HG02610 (cell line): ENCODE measurements at regions not wholly inside any gene's neighbourhood (a gene's known extent, or its start where the extent isn't known, plus 50 kb on each side); places are given as distances from the start of the nearest gene placed in this dataset.

Experiments
- ATAC-seq: cut with Tn5 transposase; IDR thresholded peaks from one replicate; pipeline ENCODE4 v1.9.1; 2021; ENCODE audit warnings: mild to moderate bottlenecking, moderate library complexity; ENCODE audit not compliant: unreplicated experiment

DNA sequence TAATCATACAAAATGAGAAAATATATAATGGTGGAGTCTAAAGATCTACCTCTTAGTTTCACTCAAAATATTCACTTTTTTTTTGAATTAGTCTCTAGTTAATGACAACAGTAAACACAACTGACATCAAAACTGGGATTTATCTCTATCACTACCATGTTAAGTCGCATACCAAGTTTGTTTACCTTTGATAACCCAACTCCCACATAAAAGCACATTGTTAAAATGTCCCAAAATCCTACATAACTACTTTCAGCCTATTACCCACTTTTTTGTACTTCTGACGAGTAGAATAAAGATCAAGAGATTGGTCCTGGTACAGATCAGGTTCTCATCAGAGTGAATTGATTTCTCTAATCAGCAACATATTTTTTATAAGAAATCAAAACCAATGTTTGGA is 518.5 kb downstream of the EPHA3 start:
- no peak for ATAC-seq

GRCh38 chr3:89628856-89629670 is 521.6 kb downstream of the EPHA3 start:
- ATAC-seq, result no peak

- no peak for ATAC-seq
Measured at GRCh38 chr3:89635137-89635536, 527.7 kb downstream of the EPHA3 start.

DNA sequence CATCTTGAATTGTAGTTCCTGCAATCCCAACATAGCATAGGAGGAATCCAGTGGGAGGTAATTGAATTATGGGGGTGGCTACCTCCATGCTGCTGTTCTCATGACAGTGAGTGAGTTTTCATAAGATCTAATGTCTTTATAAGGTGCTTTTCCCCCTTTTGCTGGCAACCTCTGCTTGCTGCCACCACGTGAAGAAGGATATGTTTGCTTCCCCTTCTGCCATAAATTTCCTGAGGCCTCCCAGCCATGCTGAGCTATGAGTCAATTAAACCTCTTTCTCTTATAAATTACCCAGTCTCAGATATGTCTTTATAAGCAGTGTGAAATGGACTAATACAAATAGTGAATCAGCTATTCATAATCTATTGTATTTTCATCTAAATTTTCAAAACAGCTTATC is 537.3 kb downstream of the EPHA3 start:
- no peak for ATAC-seq

- ATAC-seq, result no peak
Measured at GRCh38 chr3:89649431-89649830, 542.0 kb downstream of the EPHA3 start.

DNA sequence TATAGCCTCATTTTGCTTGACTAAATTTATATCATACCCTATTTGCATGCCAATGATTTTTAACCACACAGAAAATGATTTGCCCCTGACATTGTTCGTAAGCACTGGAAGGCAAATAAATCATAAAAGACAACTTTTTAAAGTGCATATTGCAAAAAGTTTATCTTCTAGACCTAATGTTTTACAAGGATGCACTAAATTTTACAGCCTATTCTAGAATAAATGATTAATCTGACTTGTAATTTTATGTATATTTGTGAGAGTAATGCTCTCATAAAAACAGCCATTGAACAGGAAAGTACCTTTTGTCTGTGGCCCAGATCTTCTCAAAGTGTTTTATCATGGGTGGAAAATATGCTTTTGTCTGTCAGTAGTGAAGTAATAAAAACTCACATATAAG is 546.6 kb downstream of the EPHA3 start:
- no peak for ATAC-seq

- ATAC-seq, result no peak
Measured at GRCh38 chr3:89656388-89656787, 549.0 kb downstream of the EPHA3 start.

DNA sequence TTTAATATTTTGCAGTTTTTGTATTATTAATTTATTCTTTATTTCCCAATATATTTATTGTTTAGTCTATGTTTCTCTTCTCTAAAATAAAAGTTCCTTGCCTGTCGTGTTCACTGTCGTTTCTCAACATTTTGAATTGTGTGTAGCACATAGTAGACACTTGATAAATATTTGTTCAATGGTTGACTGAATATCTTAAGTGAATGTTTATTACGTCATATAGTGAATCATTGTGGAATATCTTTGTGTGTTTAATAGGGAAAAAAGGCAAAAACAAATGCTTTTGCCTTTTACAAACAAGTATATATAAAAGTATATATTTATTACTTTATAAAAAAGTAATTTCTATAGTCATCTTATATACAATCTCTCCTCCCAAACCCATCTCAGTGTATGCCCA is 572.3 kb downstream of the EPHA3 start:
- ATAC-seq, result no peak

DNA sequence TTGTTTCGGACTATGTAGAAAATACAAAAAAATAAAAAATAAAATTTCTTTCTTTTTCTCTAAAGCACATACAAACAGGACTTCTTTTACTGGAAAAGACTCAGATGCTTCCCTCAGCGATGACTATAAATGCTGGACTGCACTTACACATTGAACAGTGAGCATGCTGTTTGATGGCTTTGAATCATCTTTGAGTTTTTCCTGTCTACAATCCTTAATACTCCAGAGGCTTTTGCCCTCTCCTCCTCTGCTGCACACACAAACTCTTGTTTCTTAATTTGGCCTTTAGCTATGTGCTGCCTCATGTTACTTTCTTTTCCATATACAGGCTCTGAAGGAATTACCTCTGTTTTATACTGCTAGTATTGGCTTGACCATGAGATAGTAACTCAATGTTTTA is 575.1 kb downstream of the EPHA3 start:
- ATAC-seq, result no peak

DNA sequence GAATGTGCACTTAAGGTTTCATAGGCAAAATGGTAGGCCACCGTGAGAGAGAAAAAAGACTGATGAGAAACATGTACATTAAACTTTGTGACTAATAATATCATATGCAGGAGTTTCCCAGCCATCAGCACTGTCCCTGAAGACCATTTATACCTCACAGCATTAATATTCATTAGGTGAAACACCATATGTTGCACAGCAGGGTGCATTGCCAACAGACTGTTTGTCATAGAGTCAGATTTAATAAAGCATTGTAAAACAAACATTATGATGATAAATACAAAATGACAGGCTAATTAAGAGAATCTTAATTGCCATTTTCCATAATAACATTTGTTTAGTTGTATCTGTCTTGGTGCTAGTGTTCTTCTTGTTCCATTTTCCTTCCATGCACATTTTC is 578.3 kb downstream of the EPHA3 start:
- no peak for ATAC-seq

GRCh38 chr3:89690646-89691045 is 583.2 kb downstream of the EPHA3 start:
- no peak for ATAC-seq

DNA sequence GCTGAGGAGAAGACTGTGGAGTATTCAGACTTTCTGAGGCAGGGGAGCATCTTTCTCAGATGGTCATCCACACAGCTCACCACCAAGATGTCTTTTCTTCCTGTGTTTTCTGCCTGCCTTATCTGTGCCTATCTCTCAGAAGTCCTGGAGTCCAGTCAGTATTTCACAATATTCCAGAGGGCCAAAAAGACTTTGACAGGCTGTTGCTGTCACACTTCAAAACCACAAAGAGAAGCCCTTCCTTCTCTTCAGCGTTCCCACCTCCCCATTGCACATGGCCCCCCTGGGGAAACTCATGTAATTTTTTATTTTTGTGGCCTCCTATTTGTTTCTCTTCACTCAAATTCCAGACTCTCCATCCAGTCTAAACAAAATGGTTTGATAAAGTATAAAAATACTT is 585.2 kb downstream of the EPHA3 start:
- no peak for ATAC-seq

DNA sequence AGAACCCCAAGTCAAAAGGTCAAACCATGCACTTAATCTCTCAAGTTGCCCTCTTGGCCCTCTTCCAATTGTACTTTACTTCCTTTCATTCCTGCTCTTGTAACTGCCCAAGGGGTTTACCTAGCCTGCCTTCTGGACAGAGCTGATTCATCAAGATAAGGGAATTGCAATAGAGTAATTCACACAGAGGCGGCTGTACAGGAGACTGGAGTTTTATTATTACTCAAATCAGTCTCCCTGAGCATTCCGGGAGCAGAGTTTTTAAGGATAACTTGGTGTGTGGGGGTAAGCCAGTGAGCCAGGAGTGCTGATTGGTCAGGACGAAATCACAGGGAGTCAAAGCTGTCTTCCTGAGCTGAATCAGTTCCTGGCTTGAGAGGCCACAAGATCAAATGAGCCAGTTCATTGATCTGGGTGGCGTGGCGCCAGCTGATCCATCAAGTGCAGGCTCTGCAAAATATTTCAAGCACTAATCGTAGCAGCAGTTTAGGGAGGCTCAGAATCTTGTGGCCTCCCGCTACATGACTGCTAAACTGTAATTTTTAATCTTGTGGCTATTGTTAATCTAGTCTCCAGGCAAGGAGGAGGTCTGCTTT is 590.0 kb downstream of the EPHA3 start:
- no peak for ATAC-seq

- ATAC-seq, result peak; percentile 65
Measured at GRCh38 chr3:89698208-89698830, 590.9 kb downstream of the EPHA3 start.

DNA sequence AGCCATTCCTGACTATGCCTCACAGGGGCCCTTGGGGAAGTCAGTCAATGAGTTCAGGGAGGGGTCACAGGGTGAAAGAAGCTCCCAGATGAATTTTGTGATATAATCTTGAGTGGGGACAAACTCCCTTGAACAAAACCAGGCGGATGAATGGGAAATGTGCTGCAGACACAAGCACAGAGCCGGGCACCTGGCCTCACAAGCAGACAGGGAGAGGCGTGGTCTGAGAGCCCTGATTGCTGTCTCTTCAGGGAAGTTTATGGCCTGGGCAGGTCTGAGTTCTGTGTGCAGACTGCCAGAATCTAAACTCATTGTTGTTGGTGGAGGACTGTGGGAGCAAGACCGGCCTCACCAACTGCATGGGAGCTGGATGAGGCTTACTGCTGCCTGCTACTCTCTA is 591.8 kb downstream of the EPHA3 start:
- ATAC-seq, result no peak

DNA sequence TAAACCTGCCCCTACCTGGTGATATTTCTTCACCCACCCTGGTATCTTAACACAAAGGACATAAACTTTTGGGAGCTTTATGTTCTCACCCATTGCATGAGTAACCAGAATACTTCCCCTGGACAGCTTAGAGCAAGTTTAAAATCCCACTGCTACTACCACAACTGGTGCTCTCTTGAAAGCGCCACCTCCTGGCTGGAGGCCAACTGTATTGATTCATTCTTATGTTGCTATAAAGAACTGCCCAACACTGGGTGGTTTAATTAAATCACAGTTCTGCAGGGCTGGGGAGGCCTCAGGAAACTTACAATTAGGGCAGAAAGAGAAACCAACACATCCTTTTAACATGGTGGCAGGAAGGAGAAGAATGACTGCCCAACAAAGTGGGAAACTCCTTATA is 592.4 kb downstream of the EPHA3 start:
- ATAC-seq, result no peak

DNA sequence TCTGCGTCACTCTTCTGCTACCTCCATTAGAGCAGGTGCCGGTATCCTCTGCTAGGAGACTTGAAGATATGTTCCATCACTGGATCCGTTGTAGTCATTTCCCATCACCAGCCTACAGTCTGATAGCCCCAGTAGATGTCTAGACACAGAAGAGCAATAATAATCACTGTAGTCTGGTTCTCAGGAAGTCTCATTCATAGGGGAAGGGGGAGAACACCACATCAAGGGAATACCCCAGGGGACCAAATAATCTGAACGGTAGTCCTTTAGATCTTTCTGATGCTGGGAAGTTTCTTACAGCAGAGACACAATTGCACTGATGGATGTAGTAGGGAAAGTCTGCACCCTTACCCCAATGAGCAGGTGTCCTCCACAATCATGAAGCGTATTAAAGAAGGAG is 595.0 kb downstream of the EPHA3 start:
- ATAC-seq, result no peak

- no peak for ATAC-seq
Measured at GRCh38 chr3:89713196-89713595, 605.8 kb downstream of the EPHA3 start.

- no peak for ATAC-seq
Measured at GRCh38 chr3:89714237-89714636, 606.8 kb downstream of the EPHA3 start.

- ATAC-seq, result no peak
Measured at GRCh38 chr3:89740080-89740880, 632.9 kb downstream of the EPHA3 start.

DNA sequence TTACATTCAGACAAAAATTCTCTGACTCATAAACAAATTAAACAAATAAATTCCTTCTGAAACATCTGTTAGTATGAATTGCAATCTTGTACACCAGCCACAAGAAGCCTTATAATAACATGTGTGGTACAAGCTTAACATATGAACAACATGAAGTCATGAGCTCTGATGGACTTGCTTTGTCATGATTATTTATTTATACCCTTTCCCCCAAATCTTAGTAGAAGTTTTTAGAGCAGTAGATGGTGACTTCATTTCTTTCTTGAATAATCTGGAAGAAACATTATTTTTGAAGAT is 633.4 kb downstream of the EPHA3 start:
- no peak for ATAC-seq

GRCh38 chr3:89742546-89742945 is 635.1 kb downstream of the EPHA3 start:
- no peak for ATAC-seq
